Gastrocnemius medialis (tissue), 4 donors: ENCODE measurements at regions not wholly inside any gene's neighbourhood (a gene's known extent, or its start where the extent isn't known, plus 50 kb on each side); places are given as distances from the start of the nearest gene placed in this dataset.

ENCODE experiments used
- CTCF ChIP-seq, 5 experiments: fragments of 450-650 bp in 3 of 5; fragments of 200-600 bp in 2 of 5; sonication (generic) in 2 of 5; IDR thresholded peaks in 4 of 5; conservative IDR thresholded peaks in 1 of 5; 1 replicate in 4 of 5; 2 replicates in 1 of 5; pipeline ENCODE4 v1.5.1; 2016 to 2019; ENCODE audit warnings: antibody characterized with exemption in 5 of 5, mild to moderate bottlenecking in 3 of 5, moderate library complexity in 3 of 5
- POLR2A ChIP-seq, 2 donors: fragments of 450-650 bp; IDR thresholded peaks; one replicate each; pipeline ENCODE4 v1.6.1; 2017; ENCODE audit warnings: antibody characterized with exemption in 2 of 2, mild to moderate bottlenecking in 2 of 2, moderate library complexity in 2 of 2

DNA sequence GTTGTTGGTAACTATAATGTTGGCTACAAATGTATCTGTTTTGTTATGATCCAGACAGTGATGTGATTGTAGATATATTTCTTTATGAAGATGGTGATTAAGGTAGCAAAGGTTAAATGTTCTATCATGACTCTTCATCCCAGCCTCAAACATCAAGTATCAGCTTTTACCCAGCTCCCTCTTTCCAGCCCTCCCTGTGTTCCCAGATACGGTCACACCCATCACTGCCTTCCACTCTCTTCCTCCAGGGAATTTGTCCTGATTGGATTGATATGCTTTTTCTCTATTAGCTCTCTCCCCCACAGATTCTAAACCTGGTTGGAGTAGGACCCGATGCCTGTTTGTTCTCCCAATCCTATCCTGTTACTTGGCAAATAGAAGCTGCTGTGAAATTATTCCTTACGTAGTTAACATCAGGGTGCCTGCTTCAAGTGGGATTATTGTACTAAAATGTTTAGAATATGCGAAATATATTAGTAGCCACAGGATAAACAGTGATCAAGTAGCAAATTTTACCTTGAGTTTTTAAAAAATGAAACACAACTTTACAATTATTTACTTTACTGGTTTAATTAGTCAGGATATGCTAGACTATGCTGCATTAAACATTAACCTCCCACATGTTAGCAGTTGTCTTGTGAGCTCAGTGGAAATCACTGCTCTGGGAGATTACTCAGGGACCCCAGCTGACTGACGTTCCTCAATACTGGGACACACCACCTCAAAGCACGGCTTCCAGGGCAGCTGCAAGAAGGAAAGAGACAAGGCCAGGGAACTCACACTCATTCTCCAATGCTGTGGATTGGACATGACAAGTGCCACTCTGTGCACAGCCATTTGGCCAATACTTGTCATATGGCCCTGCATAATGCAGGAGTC, 165.3 kb downstream of the ALX1 start:
- TF ChIP-seq CTCF (IDR thresholded peaks at IDR 0.05 in 4 of 5, conservative IDR thresholded peaks at IDR 0.05 in 1 of 5) (no peak), POLR2A (IDR thresholded peaks at IDR 0.05) (no peak)
